T-helper 22 cell (primary cell): ENCODE measurements at regions not wholly inside any gene's neighbourhood (a gene's known extent, or its start where the extent isn't known, plus 50 kb on each side); places are given as distances from the start of the nearest gene placed in this dataset.
A peak's percentile ranks its signal among the peaks of the same experiment; 100 is the strongest.
"Not testable (repeated sequence)": the region's sequence is repeated elsewhere in the genome, so short reads cannot be mapped to it uniquely, and the experiment has no call there.

Source experiments
- DNase-seq: peaks from one replicate; pipeline ENCODE4 v3.0.0-alpha.2; 2020; ENCODE audit warnings: low read depth

GRCh38 chr9:95732802-95733688 lies 142.4 kb upstream of the ERCC6L2 start:
- no peak for DNase-seq

DNA sequence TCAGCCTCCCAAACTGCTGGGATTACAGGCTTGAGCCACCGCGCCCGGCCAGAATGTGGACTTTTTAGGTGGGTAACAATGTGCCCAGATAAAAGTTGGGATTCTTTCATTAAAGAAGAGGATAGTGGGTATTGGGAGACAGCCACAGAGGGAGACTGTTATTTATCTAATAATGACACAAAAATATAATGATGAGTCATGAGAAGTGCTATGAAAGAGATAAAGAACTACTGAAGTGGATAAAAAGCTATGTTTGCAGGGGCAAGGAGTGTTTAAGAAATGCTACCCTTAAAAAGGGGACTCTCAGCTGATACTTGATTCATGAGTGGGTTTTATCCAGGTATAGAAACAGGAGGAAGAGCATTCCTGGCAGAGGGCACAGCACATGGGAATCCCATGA lies 143.6 kb upstream of the ERCC6L2 start:
- DNase-seq: no peak

DNA sequence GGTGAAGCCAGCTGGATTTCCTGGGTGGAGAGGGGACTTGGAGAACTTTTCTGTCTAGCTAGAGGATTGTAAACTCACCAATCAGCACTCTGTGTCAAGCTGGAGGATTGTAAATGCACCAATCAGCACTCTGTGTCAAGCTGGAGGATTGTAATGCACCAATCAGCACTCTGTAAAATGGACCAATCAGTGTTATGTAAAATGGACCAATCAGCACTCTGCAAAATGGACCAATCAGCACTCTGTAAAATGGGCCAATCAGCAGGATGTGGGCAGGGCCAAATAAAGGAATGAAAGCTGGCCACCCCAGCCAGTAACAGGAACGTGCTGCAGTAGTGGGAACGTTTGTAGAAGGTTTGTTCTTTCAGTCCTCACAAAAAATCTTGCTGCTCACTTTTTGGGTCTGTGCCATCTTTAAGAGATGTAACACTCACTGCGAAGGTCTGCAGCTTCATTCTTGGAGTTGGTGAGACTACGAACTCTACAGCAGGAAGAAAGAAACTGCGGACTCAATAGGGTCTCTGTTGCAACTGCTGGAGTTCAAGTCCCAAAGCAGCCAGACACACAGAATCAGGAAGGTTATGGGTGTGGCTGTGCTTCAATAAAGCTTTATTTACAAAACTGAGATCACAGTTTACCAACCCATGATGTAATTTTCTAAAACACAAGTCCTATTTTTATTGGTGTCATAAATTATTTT lies 145.7 kb upstream of the ERCC6L2 start:
- DNase-seq: no peak

- DNase-seq: no peak
Observed at GRCh38 chr9:95729046-95729445, 146.4 kb upstream of the ERCC6L2 start.

DNA sequence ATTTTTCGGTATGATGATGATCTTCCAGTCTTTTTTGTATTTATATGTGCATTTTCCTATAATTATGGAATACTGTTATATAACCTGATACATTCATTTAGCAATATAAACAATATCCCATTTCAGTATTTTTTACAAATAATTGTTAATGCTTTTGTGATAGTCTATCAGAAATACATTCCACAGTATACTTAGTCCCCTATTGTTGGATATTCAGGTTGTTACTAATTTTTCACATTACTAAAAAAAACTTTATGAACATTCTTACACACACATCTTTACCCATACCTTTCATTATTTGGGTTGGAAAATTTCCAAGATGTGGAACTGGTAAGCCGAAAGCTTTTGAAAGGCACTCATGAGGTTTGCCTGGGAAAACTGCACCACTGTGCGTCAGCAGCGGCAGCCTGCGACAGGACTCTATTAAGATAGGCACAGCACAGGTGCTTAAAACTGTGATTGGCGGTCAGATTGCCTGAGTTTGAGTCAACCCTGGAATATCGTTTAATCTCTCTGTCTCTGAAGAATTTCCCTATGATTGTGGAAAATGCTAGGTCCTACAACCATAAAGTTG lies 147.5 kb upstream of the ERCC6L2 start:
- no peak for DNase-seq

DNA sequence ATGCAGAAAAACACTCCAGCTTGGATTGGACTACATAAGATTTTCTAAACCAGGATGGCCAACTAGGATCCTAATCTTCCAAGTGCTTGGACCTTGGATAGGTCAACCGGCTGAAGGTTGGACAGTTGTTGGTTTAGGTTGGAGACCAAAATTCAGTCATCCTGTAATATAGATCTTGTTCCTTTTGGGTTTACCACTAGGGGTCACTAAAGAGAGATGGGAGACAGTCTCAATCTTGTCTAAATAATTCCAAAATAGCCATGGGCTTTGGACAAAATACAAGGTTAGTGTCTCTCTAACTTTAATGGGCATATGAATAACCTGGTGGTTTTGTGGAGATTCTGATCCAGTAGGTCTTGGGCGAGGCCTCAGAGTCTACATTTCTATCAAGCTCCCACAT lies 148.7 kb upstream of the ERCC6L2 start:
- no peak for DNase-seq

DNA sequence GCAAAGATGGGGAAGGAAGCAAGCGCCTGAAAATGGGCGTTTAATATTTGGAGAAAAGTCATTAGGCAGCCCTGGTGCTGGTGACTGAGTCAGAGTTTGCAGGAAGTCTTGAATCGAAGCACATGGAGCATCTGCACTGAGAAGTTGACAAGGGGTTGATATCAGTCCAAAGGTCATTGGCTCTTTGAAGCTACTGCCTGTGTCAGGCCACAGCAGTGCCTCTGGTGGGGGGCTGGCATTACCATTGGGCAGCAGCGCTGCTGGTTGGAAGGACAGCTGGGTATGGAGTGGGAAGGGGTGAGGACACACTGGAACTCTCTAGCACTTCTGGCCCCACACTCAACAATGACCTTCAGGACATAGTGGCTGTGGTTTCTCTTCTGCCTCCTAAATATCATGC lies 150.4 kb upstream of the ERCC6L2 start:
- no peak for DNase-seq

DNA sequence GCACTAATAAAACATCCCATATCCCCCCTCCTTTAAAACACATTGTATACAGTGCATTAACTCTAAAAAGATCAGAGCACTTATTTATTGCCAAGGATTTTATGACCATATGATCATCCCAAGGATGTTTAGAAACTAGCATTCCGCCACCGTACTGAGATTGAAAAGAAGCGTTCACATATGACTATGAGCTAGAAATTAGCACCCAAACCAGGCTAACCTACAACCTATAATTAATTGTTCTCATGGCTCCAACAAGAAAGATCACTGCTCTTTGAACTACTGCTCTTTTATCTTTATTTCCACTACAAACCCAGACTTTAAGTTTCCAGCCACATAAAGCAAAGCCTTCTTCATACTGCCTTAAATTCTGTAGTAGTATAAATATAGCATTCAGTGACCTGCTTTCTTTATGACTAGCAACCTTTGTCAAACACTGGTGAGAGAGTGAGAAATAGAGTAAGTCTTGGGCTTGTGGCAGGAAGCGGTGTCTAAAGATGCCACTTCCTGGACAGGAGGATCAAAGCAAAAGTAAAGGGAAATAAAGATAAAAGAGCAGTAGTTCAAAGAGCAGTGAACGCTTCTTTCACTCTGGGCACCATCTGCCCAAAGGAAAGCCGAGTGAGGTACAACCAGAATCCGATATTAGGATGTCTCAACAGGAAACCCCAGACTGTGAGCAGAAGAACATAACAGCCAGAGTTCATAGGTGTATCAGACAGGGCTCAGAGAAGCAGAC lies 151.1 kb upstream of the ERCC6L2 start:
- peak; percentile 49 for DNase-seq

GRCh38 chr9:95722141-95722540 lies 153.3 kb upstream of the ERCC6L2 start:
- no peak for DNase-seq

GRCh38 chr9:95721061-95721531 lies 154.4 kb upstream of the ERCC6L2 start:
- DNase-seq: no peak

DNA sequence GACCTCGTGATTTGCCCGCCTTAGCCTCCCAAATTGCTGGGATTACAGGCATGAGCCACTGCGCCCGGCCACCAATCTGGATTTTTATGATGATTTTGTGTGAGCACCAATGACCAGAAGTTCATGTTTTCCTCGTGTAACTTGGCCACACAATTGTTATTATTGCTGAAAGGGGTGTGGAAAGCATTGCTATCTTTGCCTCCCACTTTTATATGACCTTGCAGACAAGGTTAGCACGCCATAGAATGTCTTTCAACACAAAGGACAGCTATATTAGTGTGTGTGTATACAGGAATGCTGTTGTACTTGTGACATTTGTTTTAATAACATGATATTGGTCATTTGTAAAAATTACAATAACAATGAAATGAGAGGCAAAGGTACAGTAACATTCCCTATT lies 155.0 kb upstream of the ERCC6L2 start:
- DNase-seq: no peak

DNA sequence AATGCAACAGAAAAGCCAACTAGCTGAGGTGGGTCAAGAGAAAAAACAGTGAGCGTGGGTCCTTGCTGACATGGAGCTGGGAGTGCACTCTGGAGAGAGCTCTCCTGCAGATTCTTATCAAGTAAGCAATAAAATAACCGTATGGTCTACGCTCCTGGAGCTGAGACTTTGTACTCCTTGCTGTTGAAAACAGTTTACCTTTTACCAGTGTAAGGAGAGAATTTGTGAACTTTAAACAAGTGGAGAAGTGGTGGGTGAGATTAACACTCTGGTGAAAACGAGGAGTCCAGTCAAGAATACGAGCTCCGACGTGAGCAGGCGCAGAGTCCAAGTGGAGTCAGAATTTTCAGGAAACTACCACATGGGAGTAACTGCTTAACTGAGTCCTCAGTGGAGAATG lies 156.1 kb upstream of the ERCC6L2 start:
- no peak for DNase-seq

DNA sequence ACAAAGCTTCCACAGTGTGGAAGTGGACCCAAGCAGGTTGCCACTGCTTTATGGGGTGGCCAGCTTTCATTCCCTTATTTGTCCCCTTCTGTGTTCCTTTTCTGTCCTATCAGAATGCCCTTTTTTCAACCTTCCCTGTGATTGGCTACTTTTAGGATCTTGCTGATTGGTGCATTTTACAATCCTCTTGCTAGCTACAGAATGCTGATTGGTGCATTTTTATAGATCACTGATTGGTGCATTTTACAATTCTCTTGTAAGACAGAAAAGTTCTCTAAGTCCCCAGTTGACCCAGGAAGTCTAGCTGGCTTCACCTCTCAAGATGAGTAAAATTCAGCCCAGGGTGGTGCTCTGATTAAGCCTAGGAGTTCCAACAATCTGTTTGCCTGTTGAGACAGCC lies 157.2 kb upstream of the ERCC6L2 start:
- no peak for DNase-seq

GRCh38 chr9:95715868-95716435 lies 159.5 kb upstream of the ERCC6L2 start:
- no peak for DNase-seq

DNA sequence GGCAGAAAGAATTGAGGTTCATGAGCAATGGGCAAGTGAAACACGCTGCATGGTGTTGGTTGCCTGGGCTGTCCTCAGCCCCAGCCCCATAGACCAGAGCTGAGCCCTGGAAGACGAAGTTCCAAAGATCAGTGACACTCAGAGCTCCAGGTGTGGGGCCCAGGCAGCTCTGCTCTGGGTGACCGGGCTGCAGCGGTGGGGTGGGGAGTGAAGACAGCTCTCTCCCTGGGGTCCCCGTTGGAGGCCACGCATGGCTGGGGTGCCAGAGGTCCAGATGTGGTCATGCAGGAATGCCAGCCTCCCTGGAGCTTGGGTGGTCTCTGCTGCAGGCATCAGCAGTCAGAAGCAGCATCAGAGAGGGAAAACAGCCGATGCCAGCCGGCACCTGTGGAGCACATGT lies 165.0 kb upstream of the ERCC6L2 start:
- DNase-seq: no peak

GRCh38 chr9:95696701-95697100 lies 178.8 kb upstream of the ERCC6L2 start:
- DNase-seq: no peak

GRCh38 chr9:95691435-95691834 lies 174.7 kb upstream of the PTCH1 start:
- no peak for DNase-seq

DNA sequence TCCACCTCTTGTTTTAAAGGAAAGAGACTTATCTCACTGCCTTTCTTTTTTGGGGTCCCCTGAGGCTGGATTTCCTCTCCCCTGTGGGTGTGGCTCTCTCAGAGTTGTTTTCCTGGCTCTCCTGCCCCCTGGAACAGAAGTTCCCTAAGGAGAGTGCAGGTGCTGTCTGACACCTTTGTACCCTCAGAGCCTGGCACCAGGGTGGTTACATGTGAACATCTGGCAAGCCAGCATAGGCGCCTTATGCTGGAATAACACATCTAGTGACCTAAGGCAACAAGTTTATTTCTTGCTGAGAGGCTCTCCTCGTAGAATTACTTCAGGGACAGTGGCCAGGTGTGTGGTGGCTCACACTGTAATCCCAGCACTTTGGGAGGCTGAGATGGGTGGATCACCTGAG lies 172.9 kb upstream of the PTCH1 start:
- DNase-seq: no peak

- DNase-seq: no peak
Observed at GRCh38 chr9:95684516-95684915, 167.7 kb upstream of the PTCH1 start.

- DNase-seq: not testable (repeated sequence)
Observed at GRCh38 chr9:95680306-95680705, 163.5 kb upstream of the PTCH1 start.

DNA sequence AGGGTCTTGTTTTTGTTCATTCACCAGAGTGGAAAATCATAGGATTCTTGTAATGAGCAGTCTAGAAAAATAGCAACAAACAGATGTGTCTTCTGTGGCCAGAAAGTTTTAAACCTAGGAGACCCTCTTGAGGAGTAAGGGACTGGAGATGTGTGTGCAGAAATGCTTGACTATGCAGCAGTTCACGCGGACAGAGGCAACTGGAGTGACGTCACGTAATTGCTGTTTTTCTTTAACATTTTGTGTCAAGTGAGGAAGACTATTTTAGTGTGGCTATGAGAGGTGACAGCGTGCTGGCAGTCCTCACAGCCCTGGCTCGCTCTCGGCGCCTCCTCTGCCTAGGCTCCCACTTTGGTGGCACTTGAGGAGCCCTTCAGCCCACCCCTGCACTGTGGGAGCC lies 163.1 kb upstream of the PTCH1 start:
- no peak for DNase-seq

GRCh38 chr9:95678759-95679158 lies 162.0 kb upstream of the PTCH1 start:
- DNase-seq: no peak
